Panc1 (cell line): ENCODE measurements at regions not wholly inside any gene's neighbourhood (a gene's known extent, or its start where the extent isn't known, plus 50 kb on each side); places are given as distances from the start of the nearest gene placed in this dataset.

Source experiments
- ATAC-seq: fragments of 200-7000 bp; cut with Tn5 transposase; 2 replicates; pipeline ENCODE4 v1.9.1; 2020; ENCODE audit warnings: mild to moderate bottlenecking, moderate library complexity
- BruUV-seq: library from RNA; stranded (reverse); fragments of 400-500 nt; replicated peaks from 2 replicates; lab custom pipeline; 2021; lab: Mats Ljungman, UMichigan
- CTCF ChIA-PET: fragments of 300-600 bp; sonication (Branson Sonifier 250); formaldehyde crosslinking; loops from one replicate; lab custom pipeline; 2022; ENCODE audit warnings: antibody characterized with exemption; lab: Charles Lee
- POLR2A ChIA-PET: fragments of 300-600 bp; sonication (Branson Sonifier 250); formaldehyde crosslinking; loops from one replicate; lab custom pipeline; 2022; ENCODE audit warnings: antibody characterized with exemption; lab: Charles Lee
- DNase-seq: peaks from one replicate; pipeline ENCODE4 v3.0.0-alpha.2; 2010; ENCODE audit warnings: low read depth, low spot score
- H3K27ac ChIP-seq: 2 replicates; pipeline ENCODE4 v1.5.1; 2011; ENCODE audit warnings: mild to moderate bottlenecking, low read length, inconsistent platforms
- H3K27me3 ChIP-seq: fragments of 200-500 bp; sonication (Bioruptor generic); 2 replicates; pipeline ENCODE4 v1.6.0; 2014; ENCODE audit warnings: low read length, inconsistent platforms; ENCODE audit not compliant: control insufficient read depth, insufficient read depth
- H3K36me3 ChIP-seq: fragments of 200-500 bp; sonication (Bioruptor generic); 2 replicates; pipeline ENCODE4 v1.5.1; 2014; ENCODE audit warnings: inconsistent platforms, mild to moderate bottlenecking, low read length, moderate library complexity; ENCODE audit not compliant: control insufficient read depth, insufficient read depth
- H3K4me1 ChIP-seq: 2 replicates; pipeline ENCODE4 v1.5.1; 2011; ENCODE audit warnings: inconsistent platforms, mild to moderate bottlenecking, low read length, moderate library complexity; ENCODE audit not compliant: control insufficient read depth, insufficient read depth
- H3K4me3 ChIP-seq, 2 experiments: 2 replicates each; pipeline ENCODE4 v1.5.1; 2011 to 2012; ENCODE audit warnings: low read depth in 2 of 2, low read length in 2 of 2, mild to moderate bottlenecking in 2 of 2, inconsistent platforms in 1 of 2, moderate library complexity in 1 of 2
- H3K9me3 ChIP-seq: fragments of 200-500 bp; sonication (Bioruptor generic); 2 replicates; pipeline ENCODE4 v1.5.1; 2014; ENCODE audit warnings: low read depth, mild to moderate bottlenecking, inconsistent platforms, low read length, moderate library complexity; ENCODE audit not compliant: control insufficient read depth, insufficient read depth
- CTCF ChIP-seq: fragments of 450-650 bp; IDR thresholded peaks from 2 replicates; pipeline ENCODE4 v1.5.1; 2017; ENCODE audit warnings: mild to moderate bottlenecking
- POLR2AphosphoS5 ChIP-seq: IDR thresholded peaks from 2 replicates; pipeline ENCODE4 v1.6.1; 2012; ENCODE audit warnings: mild to moderate bottlenecking, low read depth, low read length, moderate library complexity
- SIN3A ChIP-seq: IDR thresholded peaks from 2 replicates; pipeline ENCODE4 v1.6.1; 2012; ENCODE audit warnings: low read depth, mild to moderate bottlenecking, low read length, moderate library complexity, borderline replicate concordance; ENCODE audit not compliant: insufficient read depth
- TCF7L2 ChIP-seq: IDR thresholded peaks from 2 replicates; pipeline ENCODE4 v1.6.1; 2011; ENCODE audit warnings: mild to moderate bottlenecking, low read depth, low read length, inconsistent platforms
- in situ Hi-C: cut with HindIII; loops from 2 replicates; pipeline ENCODE4 v1.10.0; 2016; ENCODE audit warnings: low sequenced_read_pairs, low pct_unique_long_range_greater_than_20kb
- intact Hi-C: fragments of 100-400 bp; cut with micrococcal nuclease; formaldehyde crosslinking; loops from one replicate; pipeline ENCODE4 v1.10.0; 2022; ENCODE audit not compliant: unreplicated experiment
- TF ChIP-seq, protein P1 (sequence below), 2 experiments: IDR thresholded peaks; 2 replicates each; pipeline ENCODE4 v1.6.1; 2011 to 2012; ENCODE audit warnings: low read depth in 2 of 2, control low read depth in 1 of 2, low read length in 1 of 2, mild to moderate bottlenecking in 1 of 2, moderate library complexity in 1 of 2; ENCODE audit not compliant: insufficient read depth in 1 of 2

GRCh38 chr9:107407675-107408074, 81.9 kb downstream of the KLF4 start:
- POLR2A ChIA-PET, result interaction anchor here (0.6 kb wide), 1 partner anchor 93 kb away, joined by 8 read pairs; no protein-coding TSS in a partner anchor
- in situ Hi-C loops, result no loop called here
- Histone ChIP-seq H3K27me3 (no peaks in the 10 kb centered on the region), H3K4me3 (no peak overlapping the region), H3K27ac (no peak overlapping the region), H3K36me3 (no peaks in the 10 kb centered on the region), H3K9me3 (no peaks in the 10 kb centered on the region), H3K4me1 (no peaks in the 10 kb centered on the region)
- DNase-seq (no peak), ATAC-seq (no peak; the same call in 1 of the 2 replicates)
- CTCF ChIA-PET, result no interaction called here
- intact Hi-C loops, result no loop called here
- no TSS peak for BruUV-seq
- no peak for TF ChIP-seq SIN3A
- no peak for TF ChIP-seq POLR2AphosphoS5
- TF ChIP-seq TCF7L2, result no peak
- TF ChIP-seq, protein P1, sequence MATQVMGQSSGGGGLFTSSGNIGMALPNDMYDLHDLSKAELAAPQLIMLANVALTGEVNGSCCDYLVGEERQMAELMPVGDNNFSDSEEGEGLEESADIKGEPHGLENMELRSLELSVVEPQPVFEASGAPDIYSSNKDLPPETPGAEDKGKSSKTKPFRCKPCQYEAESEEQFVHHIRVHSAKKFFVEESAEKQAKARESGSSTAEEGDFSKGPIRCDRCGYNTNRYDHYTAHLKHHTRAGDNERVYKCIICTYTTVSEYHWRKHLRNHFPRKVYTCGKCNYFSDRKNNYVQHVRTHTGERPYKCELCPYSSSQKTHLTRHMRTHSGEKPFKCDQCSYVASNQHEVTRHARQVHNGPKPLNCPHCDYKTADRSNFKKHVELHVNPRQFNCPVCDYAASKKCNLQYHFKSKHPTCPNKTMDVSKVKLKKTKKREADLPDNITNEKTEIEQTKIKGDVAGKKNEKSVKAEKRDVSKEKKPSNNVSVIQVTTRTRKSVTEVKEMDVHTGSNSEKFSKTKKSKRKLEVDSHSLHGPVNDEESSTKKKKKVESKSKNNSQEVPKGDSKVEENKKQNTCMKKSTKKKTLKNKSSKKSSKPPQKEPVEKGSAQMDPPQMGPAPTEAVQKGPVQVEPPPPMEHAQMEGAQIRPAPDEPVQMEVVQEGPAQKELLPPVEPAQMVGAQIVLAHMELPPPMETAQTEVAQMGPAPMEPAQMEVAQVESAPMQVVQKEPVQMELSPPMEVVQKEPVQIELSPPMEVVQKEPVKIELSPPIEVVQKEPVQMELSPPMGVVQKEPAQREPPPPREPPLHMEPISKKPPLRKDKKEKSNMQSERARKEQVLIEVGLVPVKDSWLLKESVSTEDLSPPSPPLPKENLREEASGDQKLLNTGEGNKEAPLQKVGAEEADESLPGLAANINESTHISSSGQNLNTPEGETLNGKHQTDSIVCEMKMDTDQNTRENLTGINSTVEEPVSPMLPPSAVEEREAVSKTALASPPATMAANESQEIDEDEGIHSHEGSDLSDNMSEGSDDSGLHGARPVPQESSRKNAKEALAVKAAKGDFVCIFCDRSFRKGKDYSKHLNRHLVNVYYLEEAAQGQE (IDR thresholded peaks at IDR 0.05; ENCODE audit: insufficient read depth in 1 of 2, low read depth in 2 of 2, low read length in 1 of 2), result no peak
- TF ChIP-seq CTCF, result no peak

- TF ChIP-seq, protein P1 (IDR thresholded peaks at IDR 0.05; ENCODE audit: insufficient read depth in 1 of 2, low read depth in 2 of 2, low read length in 1 of 2), result no peak
- no peak for TF ChIP-seq TCF7L2
- no peak for TF ChIP-seq POLR2AphosphoS5
- TF ChIP-seq CTCF, result no peak
- no peak for TF ChIP-seq SIN3A
- intact Hi-C loops (no loop called here), in situ Hi-C loops (no loop called here)
- H3K27ac ChIP-seq, result no peak overlapping the region
- H3K4me3 ChIP-seq, result no peak overlapping the region
- DNase-seq, result no peak
- no peaks in the 10 kb centered on the region for H3K27me3 ChIP-seq
- H3K4me1 ChIP-seq, result no peaks in the 10 kb centered on the region
- ATAC-seq, result no peak
- POLR2A ChIA-PET, result no interaction called here
- no peaks in the 10 kb centered on the region for H3K9me3 ChIP-seq
- H3K36me3 ChIP-seq, result no peaks in the 10 kb centered on the region
- no TSS peak for BruUV-seq
- CTCF ChIA-PET, result no interaction called here
These were observed 84.1 kb downstream of the KLF4 start for GRCh38 chr9:107405511-107405910.
